Hepatic stellate cell (primary cell): ENCODE measurements at regions not wholly inside any gene's neighbourhood (a gene's known extent, or its start where the extent isn't known, plus 50 kb on each side); places are given as distances from the start of the nearest gene placed in this dataset.
"Not testable (repeated sequence)": the region's sequence is repeated elsewhere in the genome, so short reads cannot be mapped to it uniquely, and the experiment has no call there.

ENCODE experiments used
- DNase-seq: peaks from one replicate; pipeline ENCODE4 v3.0.0; 2011; ENCODE audit warnings: low spot score

GRCh38 chr6:126667728-126668127 is 327.8 kb downstream of the CENPW start:
- DNase-seq, result no peak

GRCh38 chr6:126672649-126673048 is 332.7 kb downstream of the CENPW start:
- DNase-seq, result peak; percentile 5

DNA sequence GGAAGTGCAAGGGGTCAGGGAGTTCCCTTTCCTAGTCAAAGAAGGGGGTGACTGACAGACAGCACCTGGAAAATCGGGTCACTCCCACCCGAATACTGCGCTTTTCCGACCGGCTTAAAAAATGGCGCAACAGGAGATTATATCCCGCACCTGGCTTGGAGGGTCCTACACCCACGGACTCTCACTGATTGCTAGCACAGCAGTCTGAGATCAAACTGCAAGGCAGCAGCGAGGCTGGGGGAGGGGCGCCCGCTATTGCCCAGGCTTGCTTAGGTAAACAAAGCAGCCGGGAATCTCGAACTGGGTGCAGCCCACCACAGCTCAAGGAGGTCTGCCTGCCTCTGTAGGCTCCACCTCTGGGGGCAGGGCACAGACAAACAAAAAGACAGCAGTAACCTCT is 333.8 kb downstream of the CENPW start:
- not testable (repeated sequence) for DNase-seq

DNA sequence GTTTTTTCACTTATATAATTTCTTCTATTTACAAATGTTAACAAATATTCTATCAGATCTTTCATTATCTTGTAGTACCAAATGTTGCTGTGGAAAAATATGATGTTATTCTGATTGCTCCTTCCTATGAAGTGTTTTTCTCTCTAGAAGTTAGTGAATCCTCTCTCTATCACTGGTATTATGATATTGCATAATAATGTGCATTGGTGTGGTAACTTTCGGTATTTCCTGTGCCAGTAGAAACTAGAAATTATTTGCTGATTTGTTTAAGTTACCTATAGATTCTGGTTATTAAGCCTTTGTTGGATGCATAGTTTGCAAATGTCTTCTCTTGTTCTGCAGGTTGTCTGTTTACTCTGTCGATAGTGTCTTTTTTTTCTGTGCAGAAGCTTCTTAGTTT is 342.5 kb downstream of the CENPW start:
- DNase-seq, result no peak

DNA sequence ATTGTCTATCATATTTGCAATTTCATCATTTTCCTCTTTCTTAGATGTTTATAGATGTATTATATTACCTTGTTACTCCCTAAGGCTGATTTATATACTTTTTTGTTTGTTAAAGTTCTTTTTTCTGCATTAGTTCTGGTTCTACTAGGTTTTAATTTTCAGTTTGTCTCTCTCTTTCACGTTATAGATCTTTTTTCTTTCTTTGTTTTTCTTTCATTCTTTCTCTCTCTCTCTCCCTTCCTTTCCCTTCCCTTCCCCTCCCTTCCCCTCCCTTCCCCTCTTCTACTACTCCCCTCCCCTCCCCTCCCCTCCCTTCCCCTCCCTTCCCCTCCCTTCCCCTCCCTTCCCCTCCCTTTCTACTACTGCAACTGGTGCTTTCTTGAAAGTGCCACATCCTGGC is 345.3 kb downstream of the CENPW start:
- no peak for DNase-seq

GRCh38 chr6:126696921-126697693 is 357.2 kb downstream of the CENPW start:
- no peak for DNase-seq

- DNase-seq, result no peak
Measured at GRCh38 chr6:126698732-126699240, 358.9 kb downstream of the CENPW start.

DNA sequence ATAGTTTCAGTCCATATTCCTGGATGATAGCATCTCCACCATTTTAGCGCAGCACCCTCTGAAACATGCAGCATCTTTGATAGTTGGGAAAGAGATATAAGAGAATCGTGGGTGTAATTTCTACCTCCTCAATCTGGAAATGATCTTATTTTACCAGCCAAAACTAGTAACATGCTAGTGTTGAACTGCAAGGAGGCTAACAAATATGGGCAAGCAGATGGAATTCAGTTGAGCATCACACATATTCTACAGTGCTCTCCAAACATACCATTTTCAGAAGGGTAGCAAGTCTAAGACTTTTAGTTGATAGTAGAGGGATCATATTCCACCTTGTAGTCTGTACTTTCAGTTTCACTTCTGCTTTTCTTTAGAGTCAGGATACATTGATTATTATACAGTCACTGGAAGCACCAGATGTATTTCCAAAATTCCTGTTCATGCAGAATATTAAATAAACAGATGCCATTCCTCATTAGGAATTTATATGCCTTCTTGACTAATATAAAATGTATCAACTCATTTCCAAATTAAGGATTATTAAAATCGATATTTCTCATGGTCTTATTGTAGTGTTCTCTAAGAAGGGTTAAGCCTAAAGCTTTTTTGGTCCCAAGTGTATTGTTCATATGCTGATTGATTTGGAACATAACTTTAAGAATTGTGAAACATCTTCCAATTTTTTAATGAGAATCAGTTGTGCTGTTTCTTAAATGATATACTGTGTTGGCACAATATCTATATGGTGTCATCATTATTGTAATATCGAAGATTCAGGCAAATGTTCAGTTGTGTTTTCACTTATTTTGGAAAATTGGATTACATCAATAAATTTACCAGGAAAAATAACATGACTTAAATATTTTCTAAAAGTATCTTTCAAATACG is 362.0 kb downstream of the CENPW start:
- DNase-seq, result no peak

DNA sequence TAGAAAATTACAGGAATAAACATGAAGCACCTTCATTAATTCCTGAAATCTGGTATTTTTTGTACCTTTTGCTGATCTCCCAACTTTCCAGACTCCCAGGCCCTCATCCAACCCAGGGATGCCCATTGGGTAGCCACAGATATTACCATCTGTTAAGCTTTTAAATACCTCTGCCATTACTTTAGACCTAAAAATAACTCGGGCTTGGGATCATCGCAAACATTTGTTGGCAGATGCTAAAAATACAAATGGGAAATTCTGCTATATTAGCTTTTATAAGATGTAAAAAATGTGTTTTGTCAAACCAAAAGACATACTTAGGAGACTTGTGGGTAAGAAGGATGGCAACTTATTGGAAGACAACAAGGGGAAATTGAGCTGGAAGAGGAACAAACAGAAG is 376.1 kb downstream of the CENPW start:
- DNase-seq, result no peak

DNA sequence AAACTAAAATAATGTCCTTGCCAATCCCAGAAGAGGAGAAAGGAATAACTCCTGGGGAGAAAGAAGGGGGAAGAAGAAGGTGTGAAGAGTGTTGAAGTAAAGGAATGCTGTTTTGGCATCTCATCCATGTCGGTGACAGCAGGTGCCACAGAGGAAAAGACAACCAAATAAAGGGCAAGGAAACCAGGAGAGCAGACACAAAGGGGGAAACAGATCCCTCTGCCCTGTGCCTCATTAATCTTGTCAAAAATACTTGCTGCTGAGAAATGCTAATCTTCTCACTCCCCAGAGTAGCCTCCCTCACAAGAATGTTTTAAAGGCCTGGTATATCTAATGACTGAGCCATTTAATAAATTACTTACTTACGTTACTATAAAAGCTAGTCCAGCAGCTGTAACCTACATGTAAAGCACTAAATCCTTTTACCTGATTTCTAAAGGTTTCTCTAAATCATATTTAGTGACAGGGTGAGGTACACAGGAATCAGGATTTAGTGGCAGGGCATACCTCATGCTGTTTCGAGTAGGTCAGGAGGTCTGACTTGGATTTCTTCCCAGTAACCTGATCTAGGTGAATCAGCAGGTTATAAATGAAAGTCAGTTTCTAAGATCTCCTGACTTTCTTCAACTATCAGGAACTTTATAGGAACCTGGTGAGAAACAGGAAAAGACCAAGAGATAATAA is 377.1 kb downstream of the CENPW start:
- no peak for DNase-seq

GRCh38 chr6:126718600-126719327 is 378.8 kb downstream of the CENPW start:
- no peak for DNase-seq

DNA sequence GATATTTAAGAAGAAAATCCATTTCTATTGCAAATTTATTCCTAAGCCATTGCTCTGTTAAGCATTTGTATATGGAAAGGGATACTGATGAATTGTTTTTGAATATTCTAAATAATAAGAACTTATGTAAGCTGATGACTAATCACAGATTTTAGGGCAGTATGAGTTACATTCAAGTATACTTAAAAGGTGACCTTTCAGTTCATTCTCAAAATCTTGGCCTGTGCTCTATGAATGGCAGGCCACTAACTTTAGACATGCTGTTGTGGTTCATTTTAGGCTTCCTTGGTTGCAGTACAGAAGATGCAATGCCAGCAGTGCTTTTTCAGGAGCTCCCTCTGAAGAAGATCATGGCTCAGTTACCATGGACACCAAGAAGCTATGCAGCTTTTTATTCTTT is 380.4 kb downstream of the CENPW start:
- DNase-seq, result no peak

DNA sequence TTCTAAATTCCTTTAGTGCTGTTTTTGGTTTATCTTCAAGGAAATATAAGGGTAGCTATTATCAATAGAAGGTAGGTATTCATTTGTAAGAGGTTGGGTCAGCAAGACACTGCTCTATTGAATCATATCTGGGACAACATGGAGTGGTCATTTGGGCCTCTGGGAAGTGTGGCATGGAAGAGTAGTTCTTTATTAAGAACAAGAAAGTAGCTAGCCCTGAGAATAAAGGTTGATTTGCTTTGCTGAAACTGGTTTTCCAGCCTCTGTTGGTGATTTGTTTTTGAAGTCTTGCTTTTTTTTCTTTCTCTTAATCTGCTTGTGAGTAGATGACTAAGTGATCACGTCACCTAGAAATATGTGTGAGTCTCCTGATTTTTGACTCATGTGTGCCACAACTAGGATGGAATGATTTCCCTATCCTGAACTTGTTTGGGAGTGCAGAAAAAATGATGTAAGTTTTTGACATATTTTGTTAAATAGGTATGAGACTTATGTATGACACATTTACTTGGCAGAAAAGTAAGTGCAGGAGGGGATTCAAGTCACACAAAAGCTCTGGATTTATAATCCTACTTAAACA is 381.8 kb downstream of the CENPW start:
- DNase-seq, result peak; percentile 35

DNA sequence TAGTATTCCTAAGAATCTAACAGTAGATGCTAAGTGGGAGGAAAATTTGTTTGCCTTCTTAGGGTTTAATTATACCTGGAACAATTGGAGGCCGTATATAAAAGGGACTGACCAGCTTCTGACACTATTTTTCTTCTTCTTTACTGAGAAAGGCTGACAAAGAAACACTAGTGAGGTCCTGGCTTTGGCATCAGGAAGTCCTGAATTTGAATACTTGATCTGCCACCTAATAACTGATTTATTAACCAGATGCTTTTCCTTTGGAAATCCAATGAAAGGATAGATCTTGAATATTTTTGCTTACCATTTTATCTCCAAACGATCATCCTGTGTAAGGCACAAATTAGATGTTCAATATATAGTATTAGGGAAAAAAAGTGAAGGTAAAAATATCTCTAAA is 382.5 kb downstream of the CENPW start:
- no peak for DNase-seq

GRCh38 chr6:126723541-126724170 is 383.7 kb downstream of the CENPW start:
- DNase-seq, result no peak

- no peak for DNase-seq
Measured at GRCh38 chr6:126724821-126725220, 384.9 kb downstream of the CENPW start.

DNA sequence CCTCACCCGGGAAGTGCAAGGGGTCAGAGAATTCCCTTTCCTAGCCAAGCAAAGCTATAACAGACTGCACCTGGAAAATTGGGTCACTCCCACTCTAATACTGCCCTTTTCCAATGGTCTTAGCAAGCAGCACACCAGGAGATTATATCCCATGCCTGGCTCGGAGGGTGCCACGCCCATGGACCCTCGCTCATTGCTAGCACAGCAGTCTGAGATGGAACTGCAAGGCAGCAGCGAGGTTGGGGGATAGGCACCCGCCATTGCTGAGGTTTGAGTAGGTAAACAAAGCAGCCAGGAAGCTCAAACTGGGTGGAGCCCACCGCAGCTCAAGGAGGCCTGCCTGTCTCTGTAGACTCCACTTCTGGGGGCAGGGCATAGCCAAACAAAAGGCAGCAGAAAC is 386.5 kb downstream of the CENPW start:
- not testable (repeated sequence) for DNase-seq

- DNase-seq, result no peak
Measured at GRCh38 chr6:126738146-126738545, 380.3 kb upstream of the RSPO3 start.

GRCh38 chr6:126738641-126739040 is 379.8 kb upstream of the RSPO3 start:
- DNase-seq, result no peak

DNA sequence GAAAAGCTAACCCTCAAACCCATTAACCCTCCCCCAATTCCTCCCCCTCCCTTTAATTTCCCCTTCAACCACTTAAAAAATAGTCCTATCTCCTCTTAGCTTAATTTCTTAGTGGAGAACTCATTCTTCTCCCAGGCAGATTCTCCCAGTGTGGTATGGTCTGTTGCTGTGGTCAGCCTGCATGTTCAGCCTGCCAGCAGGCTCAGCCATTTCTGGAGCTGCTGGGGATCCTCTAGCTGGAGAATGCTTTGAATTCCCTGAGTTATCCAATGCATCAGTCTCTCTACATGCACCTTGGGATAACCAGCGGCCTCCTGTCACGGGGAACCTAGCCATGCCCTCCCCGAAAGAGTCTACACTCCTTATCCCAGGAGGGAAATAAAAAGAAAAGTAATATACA is 375.4 kb upstream of the RSPO3 start:
- no peak for DNase-seq
